ENCODE measurements at regions not wholly inside any gene's neighbourhood (a gene's known extent, or its start where the extent isn't known, plus 50 kb on each side); places are given as distances from the start of the nearest gene placed in this dataset.

- Histone ChIP-seq H3F3A (ENCODE audit: insufficient read depth) (no peaks in the 10 kb centered on the region), H3K27me3 (ENCODE audit: low read length) (no peaks in the 10 kb centered on the region), H3K4me3 (ENCODE audit: insufficient read depth, low read length, poor library complexity, severe bottlenecking) (no peak overlapping the region), H3K9me3 (ENCODE audit: insufficient read depth, low read length) (no peaks in the 10 kb centered on the region), H4K20me1 (ENCODE audit: low read depth, low read length) (no peaks in the 10 kb centered on the region), H2AFZ (ENCODE audit: low read depth, low read length, severe bottlenecking) (no peak overlapping the region), H3K9ac (ENCODE audit: low read length) (no peak overlapping the region), H3K79me2 (ENCODE audit: insufficient read depth, low read length) (no peaks in the 10 kb centered on the region), H3K27ac (ENCODE audit: low read depth, low read length) (no peak overlapping the region), H3K36me3 (ENCODE audit: low read length) (no peaks in the 10 kb centered on the region), H3K9me2 (replicated peaks; ENCODE audit: insufficient read depth, low read length) (no peaks in the 10 kb centered on the region), H3K4me2 (ENCODE audit: low read depth, low read length, poor library complexity, severe bottlenecking) (no peak overlapping the region)
- TF ChIP-seq CTCF (IDR thresholded peaks at IDR 0.05; ENCODE audit: insufficient read depth, low read length, poor library complexity, severe bottlenecking) (no peak), EZH2phosphoT487 (conservative IDR thresholded peaks at IDR 0.05; ENCODE audit: low read length) (no peak)
Observed at GRCh38 chr1:38464071-38464661, 395.4 kb downstream of the RRAGC start.

- H3K79me2 ChIP-seq (ENCODE audit: insufficient read depth, low read length): no peaks in the 10 kb centered on the region
- no peaks in the 10 kb centered on the region for H3F3A ChIP-seq (ENCODE audit: insufficient read depth)
- H3K4me2 ChIP-seq (ENCODE audit: low read depth, low read length, poor library complexity, severe bottlenecking): no peak overlapping the region
- no peak overlapping the region for H2AFZ ChIP-seq (ENCODE audit: low read depth, low read length, severe bottlenecking)
- no peak overlapping the region for H3K9ac ChIP-seq (ENCODE audit: low read length)
- H3K4me3 ChIP-seq (ENCODE audit: insufficient read depth, low read length, poor library complexity, severe bottlenecking): no peak overlapping the region
- no peak overlapping the region for H3K27ac ChIP-seq (ENCODE audit: low read depth, low read length)
- no peaks in the 10 kb centered on the region for H3K9me2 ChIP-seq (replicated peaks; ENCODE audit: insufficient read depth, low read length)
- H3K36me3 ChIP-seq (ENCODE audit: low read length): no peaks in the 10 kb centered on the region
- H4K20me1 ChIP-seq (ENCODE audit: low read depth, low read length): no peaks in the 10 kb centered on the region
- H3K9me3 ChIP-seq (ENCODE audit: insufficient read depth, low read length): no peaks in the 10 kb centered on the region
- no peaks in the 10 kb centered on the region for H3K27me3 ChIP-seq (ENCODE audit: low read length)
- TF ChIP-seq CTCF (IDR thresholded peaks at IDR 0.05; ENCODE audit: insufficient read depth, low read length, poor library complexity, severe bottlenecking) (no peak), EZH2phosphoT487 (conservative IDR thresholded peaks at IDR 0.05; ENCODE audit: low read length) (no peak)
Observed at GRCh38 chr1:38463074-38463473, 396.5 kb downstream of the RRAGC start.

GRCh38 chr1:38456531-38456876, 403.1 kb downstream of the RRAGC start:
- Histone ChIP-seq H3K4me3 (ENCODE audit: insufficient read depth, low read length, poor library complexity, severe bottlenecking) (no peak overlapping the region), H3F3A (ENCODE audit: insufficient read depth) (no peaks in the 10 kb centered on the region), H3K9ac (ENCODE audit: low read length) (no peak overlapping the region), H3K27ac (ENCODE audit: low read depth, low read length) (no peak overlapping the region), H3K79me2 (ENCODE audit: insufficient read depth, low read length) (no peaks in the 10 kb centered on the region), H4K20me1 (ENCODE audit: low read depth, low read length) (no peaks in the 10 kb centered on the region), H3K27me3 (ENCODE audit: low read length) (no peaks in the 10 kb centered on the region), H3K9me2 (replicated peaks; ENCODE audit: insufficient read depth, low read length) (no peaks in the 10 kb centered on the region), H3K36me3 (ENCODE audit: low read length) (no peaks in the 10 kb centered on the region), H3K4me2 (ENCODE audit: low read depth, low read length, poor library complexity, severe bottlenecking) (no peak overlapping the region), H3K9me3 (ENCODE audit: insufficient read depth, low read length) (no peaks in the 10 kb centered on the region), H2AFZ (ENCODE audit: low read depth, low read length, severe bottlenecking) (no peak overlapping the region)
- no peak for TF ChIP-seq CTCF (IDR thresholded peaks at IDR 0.05; ENCODE audit: insufficient read depth, low read length, poor library complexity, severe bottlenecking)
- no peak for TF ChIP-seq EZH2phosphoT487 (conservative IDR thresholded peaks at IDR 0.05; ENCODE audit: low read length)
